Ovary (tissue), 7 donors: ENCODE measurements at regions not wholly inside any gene's neighbourhood (a gene's known extent, or its start where the extent isn't known, plus 50 kb on each side); places are given as distances from the start of the nearest gene placed in this dataset.

Experiments
- DNase-seq, 5 donors: peaks; one replicate each; pipeline ENCODE4 v3.0.0-alpha.2; 2019 to 2020
- H3K27ac ChIP-seq, 2 donors: fragments of 200-600 bp; one replicate each; pipeline versions ENCODE4 v1.5.1 to v1.8.0; 2019 to 2022
- H3K27me3 ChIP-seq: fragments of 200-600 bp; one replicate; pipeline ENCODE4 v1.8.0; 2022
- H3K36me3 ChIP-seq: fragments of 200-600 bp; sonication (generic); one replicate; pipeline ENCODE4 v1.5.1; 2019
- H3K4me1 ChIP-seq: one replicate; pipeline ENCODE4 v1.8.1; 2013; ENCODE audit warnings: mild to moderate bottlenecking, moderate library complexity; ENCODE audit not compliant: insufficient read depth
- H3K4me3 ChIP-seq: fragments of 200-600 bp; sonication (generic); one replicate; pipeline ENCODE4 v1.5.1; 2017
- H3K9me3 ChIP-seq, 2 donors: fragments of 200-600 bp in 1 of 2; sonication (generic) in 1 of 2; one replicate each; pipeline versions ENCODE4 v1.5.1 to v1.8.1; 2013 to 2019; ENCODE audit warnings: mild to moderate bottlenecking in 1 of 2, moderate library complexity in 1 of 2
- CTCF ChIP-seq, 3 donors: fragments of 450-650 bp in 2 of 3; fragments of 200-600 bp in 1 of 3; IDR thresholded peaks; one replicate each; pipeline versions ENCODE4 v1.5.1 to v1.8.0; 2016 to 2022; ENCODE audit warnings: antibody characterized with exemption in 3 of 3, mild to moderate bottlenecking in 1 of 3
- EP300 ChIP-seq: sonication (generic); formaldehyde crosslinking; IDR thresholded peaks from one replicate; pipeline ENCODE4 v1.6.1; 2017; ENCODE audit warnings: antibody characterized with exemption
- POLR2A ChIP-seq: fragments of 450-650 bp; IDR thresholded peaks from one replicate; pipeline ENCODE4 v1.6.1; 2017; ENCODE audit warnings: antibody characterized with exemption, mild to moderate bottlenecking, moderate library complexity
- WGBS, 3 donors: extraction: QIAGEN DNeasy Blood & Tissue Kit in 1 of 3; methylation state at CpG; one replicate each; pipeline versions ENCODE4 v1.1.5 to v1.1.7; 2013 to 2017; 5-methylcytosine and 5-hydroxymethylcytosine counted together
- intact Hi-C, 4 donors: fragments of 100-400 bp; cut with DNase I; formaldehyde crosslinking; loops; one replicate each; pipeline versions ENCODE4 v1.11.0 to v1.15.1; 2022 to 2023
- donor health status: DM: no; HTN: no; CAD: no; lungs with moderate emphysema.
- donor health status: DM: no; HTN: no; CAD: no.
- donor health status: Bipolar disorder and iron deficiency.
- donor health status: DM: no; HTN: no; CAD: no.
- donor health status: DM: yes; HTN: yes; CAD: no.

- H3K27me3 ChIP-seq = no peaks in the 10 kb centered on the region
- H3K36me3 ChIP-seq = no peaks in the 10 kb centered on the region
- intact Hi-C loops = no loop called here
- 36 to 48% (median 43%) methylated on average over 6 of the region's 6 CpGs for WGBS, 3 donors
- no peaks in the 10 kb centered on the region for H3K9me3 ChIP-seq
- no peak overlapping the region for H3K27ac ChIP-seq
- DNase-seq = no peak
- H3K4me3 ChIP-seq = no peak overlapping the region
- no peak for TF ChIP-seq CTCF (IDR thresholded peaks at IDR 0.05)
- no peak for TF ChIP-seq EP300
- no peak for TF ChIP-seq POLR2A
- H3K4me1 ChIP-seq = no peaks in the 10 kb centered on the region
Observed at GRCh38 chr7:21184942-21185652, 242.8 kb upstream of the SP4 start.

- DNase-seq = no peak
- intact Hi-C loops = no loop called here
- no peaks in the 10 kb centered on the region for H3K4me1 ChIP-seq
- no peaks in the 10 kb centered on the region for H3K36me3 ChIP-seq
- 76 to 80% (median 78%) methylated on average over 6 of the region's 6 CpGs for WGBS, 3 donors
- no peaks in the 10 kb centered on the region for H3K27me3 ChIP-seq
- TF ChIP-seq EP300 = no peak
- TF ChIP-seq CTCF (IDR thresholded peaks at IDR 0.05) = no peak
- no peak overlapping the region for H3K27ac ChIP-seq
- H3K4me3 ChIP-seq = no peak overlapping the region
- H3K9me3 ChIP-seq = no peaks in the 10 kb centered on the region
Observed at GRCh38 chr7:21185653-21186265, 242.1 kb upstream of the SP4 start.

- Histone ChIP-seq H3K9me3 (peaks cover 0 to 3% of the 10 kb centered on the region in 2 donors), H3K4me1 (no peaks in the 10 kb centered on the region), H3K27me3 (no peaks in the 10 kb centered on the region), H3K27ac (no peak overlapping the region), H3K36me3 (no peaks in the 10 kb centered on the region), H3K4me3 (no peak overlapping the region)
- 59 to 64% (median 62%) methylated on average over 7 of the region's 7 CpGs for WGBS, 3 donors
- no peak for DNase-seq
- intact Hi-C loops = no loop called here
- TF ChIP-seq POLR2A = no peak
- TF ChIP-seq EP300 = no peak
- TF ChIP-seq CTCF (IDR thresholded peaks at IDR 0.05) = no peak
Observed at GRCh38 chr7:21191321-21192073, 236.4 kb upstream of the SP4 start.

- Histone ChIP-seq H3K27me3 (no peaks in the 10 kb centered on the region), H3K9me3 (peaks cover 0 to 3% of the 10 kb centered on the region in 2 donors), H3K27ac (no peak overlapping the region), H3K36me3 (no peaks in the 10 kb centered on the region), H3K4me3 (no peak overlapping the region), H3K4me1 (no peaks in the 10 kb centered on the region)
- 53 to 64% (median 62%) methylated on average over 2 of the region's 2 CpGs for WGBS, 3 donors
- TF ChIP-seq CTCF (IDR thresholded peaks at IDR 0.05) (no peak), EP300 (no peak), POLR2A (no peak)
- intact Hi-C loops = no loop called here
- DNase-seq = no peak
Observed at GRCh38 chr7:21192657-21193056, 235.2 kb upstream of the SP4 start.
